ENCODE measurements at regions not wholly inside any gene's neighbourhood (a gene's known extent, or its start where the extent isn't known, plus 50 kb on each side); places are given as distances from the start of the nearest gene placed in this dataset.

DNA sequence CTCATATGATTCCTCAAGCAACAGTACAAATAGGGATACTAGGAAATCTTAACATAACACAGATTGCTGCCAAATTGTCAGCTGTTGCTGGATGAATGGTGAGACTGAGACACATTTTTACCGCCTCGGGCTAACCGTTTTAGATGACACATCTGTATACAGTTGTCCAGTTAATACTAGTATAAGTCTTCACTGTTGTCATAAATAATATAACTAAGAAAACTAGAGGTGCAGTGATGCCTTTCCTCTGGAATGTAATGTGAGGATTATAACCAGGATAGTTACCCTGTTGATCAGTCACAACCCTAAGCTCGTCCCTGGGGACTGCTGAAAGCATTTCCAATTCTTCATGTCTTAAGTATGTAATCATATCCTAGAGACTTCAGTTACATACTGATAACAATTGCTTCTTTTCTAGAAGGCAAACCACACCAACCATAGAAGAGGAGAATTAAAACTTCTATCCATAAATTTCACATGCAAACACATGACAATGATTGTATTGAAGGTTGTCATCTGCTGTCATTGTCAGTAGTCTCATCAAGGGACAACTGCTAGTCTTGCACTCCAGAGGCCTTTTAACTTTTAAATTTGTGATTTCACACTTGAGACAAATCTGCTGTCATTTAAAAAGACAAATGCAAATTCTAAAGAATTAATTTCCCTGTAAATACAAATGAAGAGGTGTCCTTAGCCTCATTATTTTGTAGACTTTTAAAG is 100.4 kb upstream of the SEMA3D start:
- TF ChIP-seq POLR2AphosphoS5 (IDR thresholded peaks at IDR 0.05) (no peak), POLR2A (IDR thresholded peaks at IDR 0.05) (no peak)
- TF ChIP-seq, protein P1, sequence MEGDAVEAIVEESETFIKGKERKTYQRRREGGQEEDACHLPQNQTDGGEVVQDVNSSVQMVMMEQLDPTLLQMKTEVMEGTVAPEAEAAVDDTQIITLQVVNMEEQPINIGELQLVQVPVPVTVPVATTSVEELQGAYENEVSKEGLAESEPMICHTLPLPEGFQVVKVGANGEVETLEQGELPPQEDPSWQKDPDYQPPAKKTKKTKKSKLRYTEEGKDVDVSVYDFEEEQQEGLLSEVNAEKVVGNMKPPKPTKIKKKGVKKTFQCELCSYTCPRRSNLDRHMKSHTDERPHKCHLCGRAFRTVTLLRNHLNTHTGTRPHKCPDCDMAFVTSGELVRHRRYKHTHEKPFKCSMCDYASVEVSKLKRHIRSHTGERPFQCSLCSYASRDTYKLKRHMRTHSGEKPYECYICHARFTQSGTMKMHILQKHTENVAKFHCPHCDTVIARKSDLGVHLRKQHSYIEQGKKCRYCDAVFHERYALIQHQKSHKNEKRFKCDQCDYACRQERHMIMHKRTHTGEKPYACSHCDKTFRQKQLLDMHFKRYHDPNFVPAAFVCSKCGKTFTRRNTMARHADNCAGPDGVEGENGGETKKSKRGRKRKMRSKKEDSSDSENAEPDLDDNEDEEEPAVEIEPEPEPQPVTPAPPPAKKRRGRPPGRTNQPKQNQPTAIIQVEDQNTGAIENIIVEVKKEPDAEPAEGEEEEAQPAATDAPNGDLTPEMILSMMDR (IDR thresholded peaks at IDR 0.05): no peak
